RKO (cell line): ENCODE measurements at regions not wholly inside any gene's neighbourhood (a gene's known extent, or its start where the extent isn't known, plus 50 kb on each side); places are given as distances from the start of the nearest gene placed in this dataset.

ENCODE experiments used
- DNase-seq: peaks from one replicate; pipeline ENCODE4 v3.0.0-alpha.2; 2016; ENCODE audit warnings: low spot score

GRCh38 chr4:153988492-153989363, 199.8 kb upstream of the SFRP2 start:
- no peak for DNase-seq

- DNase-seq, result no peak
Observed at GRCh38 chr4:153987291-153987690, 198.4 kb upstream of the SFRP2 start.

GRCh38 chr4:153976954-153977353, 188.1 kb upstream of the SFRP2 start:
- DNase-seq, result no peak

- DNase-seq, result no peak
Observed at GRCh38 chr4:153974452-153974851, 185.6 kb upstream of the SFRP2 start.

GRCh38 chr4:153973942-153974341, 185.1 kb upstream of the SFRP2 start:
- DNase-seq, result no peak

- no peak for DNase-seq
Observed at GRCh38 chr4:153971899-153972298, 183.0 kb upstream of the SFRP2 start.

GRCh38 chr4:153970169-153970568, 181.3 kb upstream of the SFRP2 start:
- no peak for DNase-seq

GRCh38 chr4:153969542-153969941, 180.7 kb upstream of the SFRP2 start:
- DNase-seq, result no peak

- no peak for DNase-seq
Observed at GRCh38 chr4:153966641-153967040, 177.8 kb upstream of the SFRP2 start.

- DNase-seq, result no peak
Observed at GRCh38 chr4:153963216-153963615, 174.3 kb upstream of the SFRP2 start.

- DNase-seq, result no peak
Observed at GRCh38 chr4:153962311-153963039, 173.6 kb upstream of the SFRP2 start.

GRCh38 chr4:153955327-153955726, 166.4 kb upstream of the SFRP2 start:
- DNase-seq, result no peak

GRCh38 chr4:153954654-153955053, 165.8 kb upstream of the SFRP2 start:
- no peak for DNase-seq

GRCh38 chr4:153950100-153950979, 161.5 kb upstream of the SFRP2 start:
- DNase-seq, result no peak

GRCh38 chr4:153948041-153948440, 159.2 kb upstream of the SFRP2 start:
- DNase-seq, result no peak

- DNase-seq, result no peak
Observed at GRCh38 chr4:153947124-153947523, 158.2 kb upstream of the SFRP2 start.

- DNase-seq, result no peak
Observed at GRCh38 chr4:153945704-153946103, 156.8 kb upstream of the SFRP2 start.

- no peak for DNase-seq
Observed at GRCh38 chr4:153943738-153944415, 155.0 kb upstream of the SFRP2 start.

- DNase-seq, result no peak
Observed at GRCh38 chr4:153940916-153941315, 152.0 kb upstream of the SFRP2 start.

GRCh38 chr4:153939570-153939969, 150.7 kb upstream of the SFRP2 start:
- no peak for DNase-seq

- DNase-seq, result no peak
Observed at GRCh38 chr4:153938994-153939393, 150.1 kb upstream of the SFRP2 start.

GRCh38 chr4:153937289-153937688, 148.4 kb upstream of the SFRP2 start:
- no peak for DNase-seq
